ENCODE measurements at regions not wholly inside any gene's neighbourhood (a gene's known extent, or its start where the extent isn't known, plus 50 kb on each side); places are given as distances from the start of the nearest gene placed in this dataset.

GRCh38 chr3:72277710-72278109, 492.8 kb upstream of the PROK2 start:
- TF ChIP-seq POLR2AphosphoS5 (IDR thresholded peaks at IDR 0.05) (no peak), CTCF (IDR thresholded peaks at IDR 0.05) (no peak)

All from transverse colon (tissue), 4 donors.